GM12878 (cell line): ENCODE measurements at regions not wholly inside any gene's neighbourhood (a gene's known extent, or its start where the extent isn't known, plus 50 kb on each side); places are given as distances from the start of the nearest gene placed in this dataset.

Source experiments
- BCL11A ChIP-seq: IDR thresholded peaks from 2 replicates; pipeline ENCODE4 v1.6.1; 2011; ENCODE audit warnings: low read depth, low read length
- BHLHE40 ChIP-seq, 2 experiments: fragments of 450-650 bp in 1 of 2; IDR thresholded peaks; 2 replicates each; pipeline ENCODE4 v1.6.1; 2011 to 2017; ENCODE audit warnings: low read depth in 2 of 2, borderline replicate concordance in 1 of 2, improper control_type of control experiment in 1 of 2, low read length in 1 of 2, mild to moderate bottlenecking in 1 of 2
- FOS ChIP-seq: IDR thresholded peaks from 3 replicates; pipeline ENCODE4 v1.6.1; 2011; ENCODE audit warnings: borderline replicate concordance; ENCODE audit not compliant: insufficient read length; ENCODE audit errors: extremely low read depth
- GATAD2B ChIP-seq: fragments of 450-650 bp; conservative IDR thresholded peaks from 2 replicates; pipeline ENCODE4 v1.6.1; 2017; ENCODE audit warnings: low read depth, mild to moderate bottlenecking, moderate library complexity
- HDAC2 ChIP-seq: fragments of 200-600 bp; sonication (generic); IDR thresholded peaks from 2 replicates; pipeline ENCODE4 v1.6.1; 2017
- MEF2B ChIP-seq: fragments of 450-650 bp; IDR thresholded peaks from 2 replicates; pipeline ENCODE4 v1.6.1; 2018; ENCODE audit warnings: mild to moderate bottlenecking, moderate library complexity; ENCODE audit not compliant: partially characterized antibody, poor library complexity, severe bottlenecking
- MTA3 ChIP-seq: IDR thresholded peaks from 2 replicates; pipeline ENCODE4 v1.6.1; 2012; ENCODE audit warnings: low read length, inconsistent platforms, borderline replicate concordance
- NFYB ChIP-seq: IDR thresholded peaks from 2 replicates; pipeline ENCODE4 v1.6.1; 2011; ENCODE audit warnings: low read depth, mild to moderate bottlenecking, low read length, improper control_type of control experiment, moderate library complexity; ENCODE audit not compliant: insufficient read depth
- NRF1 ChIP-seq: conservative IDR thresholded peaks from 2 replicates; pipeline ENCODE4 v1.6.1; 2011; ENCODE audit warnings: mild to moderate bottlenecking, low read depth, low read length, improper control_type of control experiment
- POLR2AphosphoS2 ChIP-seq: IDR thresholded peaks from 2 replicates; pipeline ENCODE4 v1.6.1; 2011; ENCODE audit warnings: low read depth, mild to moderate bottlenecking, low read length, improper control_type of control experiment, moderate library complexity
- RFX5 ChIP-seq: IDR thresholded peaks from 2 replicates; pipeline ENCODE4 v1.6.1; 2011; ENCODE audit warnings: low read depth, low read length, improper control_type of control experiment
- SMC3 ChIP-seq: IDR thresholded peaks from 2 replicates; pipeline ENCODE4 v1.6.1; 2011; ENCODE audit warnings: low read length, improper control_type of control experiment, borderline replicate concordance
- SREBF1 ChIP-seq: IDR thresholded peaks from 2 replicates; pipeline ENCODE4 v1.6.1; 2012; ENCODE audit warnings: mild to moderate bottlenecking, low read length
- TARDBP ChIP-seq: IDR thresholded peaks from 2 replicates; pipeline ENCODE4 v1.6.1; 2016; ENCODE audit warnings: borderline replicate concordance
- WRNIP1 ChIP-seq: IDR thresholded peaks from 2 replicates; pipeline ENCODE4 v1.6.1; 2011; ENCODE audit warnings: low read depth, low read length, improper control_type of control experiment, borderline replicate concordance
- ZNF384 ChIP-seq: IDR thresholded peaks from 2 replicates; pipeline ENCODE4 v1.6.1; 2012; ENCODE audit warnings: low read depth, mild to moderate bottlenecking, low read length, improper control_type of control experiment, borderline replicate concordance
- TF ChIP-seq, protein P1 (sequence below): fragments of 450-650 bp; formaldehyde crosslinking; IDR thresholded peaks from 2 replicates; pipeline ENCODE4 v1.5.0; 2022; ENCODE audit warnings: mild to moderate bottlenecking, missing genetic modification characterization

DNA sequence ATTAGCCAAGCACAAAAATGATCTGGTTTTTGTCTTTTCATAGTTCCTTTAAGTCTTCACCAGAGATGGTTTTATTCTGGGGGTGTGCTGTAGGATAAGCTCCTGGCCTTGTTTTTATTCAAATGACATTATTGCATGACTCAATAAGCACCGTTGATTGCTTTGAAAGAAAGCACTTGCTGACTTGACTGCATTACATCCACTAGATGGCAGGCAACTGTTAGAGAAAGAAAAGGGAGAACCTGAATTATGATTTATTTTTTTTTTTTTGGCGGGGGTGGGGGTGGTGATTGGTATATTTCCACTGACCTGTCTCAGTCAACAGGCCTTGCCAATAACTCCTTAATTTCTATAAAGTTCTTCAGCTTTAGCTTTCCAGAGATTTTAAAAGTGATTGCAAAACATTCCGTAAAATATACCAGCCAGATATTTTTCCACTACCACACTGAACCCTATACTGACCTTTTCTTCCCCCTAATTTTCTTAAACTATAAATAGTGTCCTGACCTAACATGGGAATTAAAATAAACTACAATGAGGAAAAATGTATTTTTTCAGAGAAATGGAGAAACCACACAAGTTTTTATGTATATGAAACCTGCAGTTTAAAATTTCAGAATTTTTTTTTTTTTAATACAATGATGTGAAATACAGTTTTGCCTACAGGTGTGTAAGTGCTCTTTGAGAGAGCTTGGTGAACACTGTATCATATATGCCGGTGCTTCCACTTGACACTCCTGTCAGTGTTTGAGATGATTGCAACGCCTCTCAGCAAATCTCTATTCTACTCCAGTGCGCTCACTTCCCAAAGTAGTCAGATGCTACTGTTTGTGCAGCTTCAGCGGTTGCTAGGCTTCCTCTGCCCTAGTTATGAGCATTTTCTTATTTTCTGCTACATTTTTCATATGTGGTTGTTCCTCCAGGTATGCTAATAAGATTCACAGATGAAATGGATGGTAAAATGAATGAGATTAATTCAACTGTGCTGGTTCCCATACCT, 274.3 kb downstream of the CD109 start (continued):
- TF ChIP-seq, protein P1, sequence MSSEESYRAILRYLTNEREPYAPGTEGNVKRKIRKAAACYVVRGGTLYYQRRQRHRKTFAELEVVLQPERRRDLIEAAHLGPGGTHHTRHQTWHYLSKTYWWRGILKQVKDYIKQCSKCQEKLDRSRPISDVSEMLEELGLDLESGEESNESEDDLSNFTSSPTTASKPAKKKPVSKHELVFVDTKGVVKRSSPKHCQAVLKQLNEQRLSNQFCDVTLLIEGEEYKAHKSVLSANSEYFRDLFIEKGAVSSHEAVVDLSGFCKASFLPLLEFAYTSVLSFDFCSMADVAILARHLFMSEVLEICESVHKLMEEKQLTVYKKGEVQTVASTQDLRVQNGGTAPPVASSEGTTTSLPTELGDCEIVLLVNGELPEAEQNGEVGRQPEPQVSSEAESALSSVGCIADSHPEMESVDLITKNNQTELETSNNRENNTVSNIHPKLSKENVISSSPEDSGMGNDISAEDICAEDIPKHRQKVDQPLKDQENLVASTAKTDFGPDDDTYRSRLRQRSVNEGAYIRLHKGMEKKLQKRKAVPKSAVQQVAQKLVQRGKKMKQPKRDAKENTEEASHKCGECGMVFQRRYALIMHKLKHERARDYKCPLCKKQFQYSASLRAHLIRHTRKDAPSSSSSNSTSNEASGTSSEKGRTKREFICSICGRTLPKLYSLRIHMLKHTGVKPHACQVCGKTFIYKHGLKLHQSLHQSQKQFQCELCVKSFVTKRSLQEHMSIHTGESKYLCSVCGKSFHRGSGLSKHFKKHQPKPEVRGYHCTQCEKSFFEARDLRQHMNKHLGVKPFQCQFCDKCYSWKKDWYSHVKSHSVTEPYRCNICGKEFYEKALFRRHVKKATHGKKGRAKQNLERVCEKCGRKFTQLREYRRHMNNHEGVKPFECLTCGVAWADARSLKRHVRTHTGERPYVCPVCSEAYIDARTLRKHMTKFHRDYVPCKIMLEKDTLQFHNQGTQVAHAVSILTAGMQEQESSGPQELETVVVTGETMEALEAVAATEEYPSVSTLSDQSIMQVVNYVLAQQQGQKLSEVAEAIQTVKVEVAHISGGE, result no peak
- TF ChIP-seq GATAD2B (no peak), BCL11A (no peak), NFYB (no peak), RFX5 (no peak), SREBF1 (no peak), FOS (no peak), SMC3 (peak; percentile 40; the same call in 1 of the 2 replicates), MTA3 (no peak), POLR2AphosphoS2 (no peak), HDAC2 (no peak), MEF2B (no peak), NRF1 (no peak), WRNIP1 (no peak), TARDBP (no peak), ZNF384 (peak; percentile 64), BHLHE40 (IDR thresholded peaks at IDR 0.05; ENCODE audit: borderline replicate concordance in 1 of 2, low read depth in 2 of 2, low read length in 1 of 2) (no peak)
